Right hindlimb (tissue), 1 donor: ENCODE measurements at regions not wholly inside any gene's neighbourhood (a gene's known extent, or its start where the extent isn't known, plus 50 kb on each side); places are given as distances from the start of the nearest gene placed in this dataset.
A peak's percentile ranks its signal among the peaks of the same experiment; 100 is the strongest.

Source experiments
- DNase-seq: peaks from one replicate; pipeline ENCODE4 v3.0.0-alpha.2; 2018

DNA sequence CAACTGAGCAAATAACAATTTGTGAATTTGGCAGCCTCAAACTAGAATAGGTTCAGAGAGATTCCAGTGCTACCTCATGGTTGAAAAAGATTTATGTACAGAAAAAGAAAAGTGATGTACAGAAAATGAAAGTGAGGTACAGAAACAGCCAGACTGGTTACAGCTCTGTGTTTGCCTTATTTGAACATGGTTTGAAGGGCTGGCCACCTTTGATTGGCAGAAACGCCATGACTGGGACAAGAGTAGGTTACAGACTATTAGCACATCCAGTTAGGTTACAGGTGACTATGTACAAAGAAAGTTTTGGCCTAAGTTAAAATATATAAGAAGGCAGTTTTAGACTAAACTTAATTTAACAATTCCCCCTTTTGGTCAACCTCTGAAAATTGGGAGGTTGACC lies 309.4 kb downstream of the BTG1 start:
- DNase-seq, result no peak

DNA sequence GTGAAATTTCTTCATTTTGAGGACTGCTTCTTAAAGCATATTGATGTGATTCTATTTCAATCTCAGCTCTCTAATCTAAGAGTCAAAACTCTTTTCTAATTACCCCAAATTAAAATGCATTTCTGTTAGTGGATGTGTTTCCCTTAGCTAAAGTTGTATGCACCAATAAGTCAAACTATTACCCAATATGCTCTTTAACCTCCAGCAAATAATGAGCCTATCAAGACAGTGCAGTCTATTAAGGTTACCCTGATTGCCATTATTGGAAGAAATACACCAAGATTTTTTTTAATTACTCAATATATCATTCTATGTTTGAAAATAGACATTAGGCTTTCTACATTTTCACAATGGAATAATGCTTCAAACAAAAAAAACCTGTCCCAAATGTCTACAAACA lies 310.0 kb downstream of the BTG1 start:
- DNase-seq, result no peak

GRCh38 chr12:91833780-91834359 lies 311.8 kb downstream of the BTG1 start:
- DNase-seq, result no peak

- DNase-seq, result no peak
Measured at GRCh38 chr12:91825999-91826398, 319.6 kb downstream of the BTG1 start.

- no peak for DNase-seq
Measured at GRCh38 chr12:91824991-91825390, 320.7 kb downstream of the BTG1 start.

DNA sequence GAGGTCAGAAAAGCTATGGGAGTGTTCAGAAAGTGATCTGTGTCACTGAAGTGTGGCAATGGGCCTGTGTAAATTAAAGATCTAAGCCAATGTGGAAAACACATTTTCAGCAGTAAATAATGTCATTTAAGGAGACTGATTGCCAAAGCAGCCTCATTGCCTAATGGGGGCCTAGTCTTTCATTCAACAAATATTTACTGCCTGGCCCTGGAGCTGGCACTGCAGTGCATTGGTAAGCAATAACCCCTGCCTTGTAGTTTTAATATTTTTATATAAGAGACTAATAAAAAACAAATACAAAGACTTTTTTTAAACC lies 326.6 kb downstream of the BTG1 start:
- no peak for DNase-seq

GRCh38 chr12:91818227-91819131 lies 327.2 kb downstream of the BTG1 start:
- DNase-seq, result no peak

- DNase-seq, result no peak
Measured at GRCh38 chr12:91817517-91817916, 328.1 kb downstream of the BTG1 start.

- no peak for DNase-seq
Measured at GRCh38 chr12:91813701-91814100, 331.9 kb downstream of the BTG1 start.

DNA sequence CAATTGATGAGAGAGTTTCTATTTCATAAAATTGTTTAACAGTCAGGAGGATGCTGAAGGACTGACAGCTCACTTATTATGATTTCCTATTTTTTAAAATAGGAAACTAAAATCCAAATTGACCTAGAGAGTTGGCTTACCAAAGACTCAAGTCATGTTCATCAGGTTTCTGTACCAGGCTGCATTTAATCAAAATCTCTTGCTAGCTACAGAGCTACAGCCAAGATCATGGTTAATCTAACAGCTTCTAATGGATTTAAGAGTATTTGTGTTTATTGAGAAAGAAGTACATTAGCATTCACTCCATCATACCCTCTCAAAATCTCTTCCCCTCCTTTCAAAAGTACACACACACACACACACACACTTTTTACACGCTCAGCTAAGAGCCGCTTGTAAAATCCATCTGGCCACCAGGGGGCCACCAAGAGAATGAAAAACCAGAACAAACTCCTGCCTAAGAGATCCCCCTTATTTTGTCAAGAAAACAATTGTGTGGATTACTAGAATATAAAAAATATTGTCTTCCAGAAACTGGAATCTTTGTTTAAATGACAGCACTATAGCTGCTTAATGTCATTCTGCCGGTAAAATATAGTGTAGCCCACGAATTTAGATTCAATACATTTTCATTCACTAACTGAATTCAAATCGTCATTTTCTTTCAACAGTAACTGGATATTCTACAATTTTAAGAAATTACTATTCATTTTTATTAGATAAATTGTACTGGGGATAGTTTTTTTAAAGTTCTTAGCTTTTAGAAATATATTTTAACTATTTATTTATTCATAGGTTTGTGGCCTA lies 334.0 kb downstream of the BTG1 start:
- peak; percentile 66 for DNase-seq

- no peak for DNase-seq
Measured at GRCh38 chr12:91810531-91811451, 334.9 kb downstream of the BTG1 start.

- no peak for DNase-seq
Measured at GRCh38 chr12:91810077-91810476, 335.6 kb downstream of the BTG1 start.

GRCh38 chr12:91805031-91805430 lies 340.6 kb downstream of the BTG1 start:
- DNase-seq, result no peak

DNA sequence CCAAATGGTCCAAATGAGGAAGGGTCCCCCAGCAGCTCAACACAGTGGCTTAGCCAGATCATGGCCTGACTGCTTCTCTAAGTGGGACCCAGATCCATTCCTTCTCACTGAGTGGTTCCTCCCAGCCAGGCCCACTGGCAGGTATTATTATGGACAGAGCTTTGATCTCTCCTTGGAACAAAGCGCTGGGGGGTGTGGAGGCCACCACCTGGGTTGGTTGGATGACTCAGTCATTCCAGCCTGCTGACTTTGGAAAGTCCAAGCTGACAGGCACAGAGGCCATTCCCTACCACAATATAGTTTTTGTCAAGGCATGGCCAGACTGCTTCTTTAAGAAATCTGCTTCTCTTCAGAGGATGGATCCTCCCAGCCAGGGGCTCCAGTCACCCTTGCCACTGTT lies 341.1 kb downstream of the BTG1 start:
- no peak for DNase-seq

DNA sequence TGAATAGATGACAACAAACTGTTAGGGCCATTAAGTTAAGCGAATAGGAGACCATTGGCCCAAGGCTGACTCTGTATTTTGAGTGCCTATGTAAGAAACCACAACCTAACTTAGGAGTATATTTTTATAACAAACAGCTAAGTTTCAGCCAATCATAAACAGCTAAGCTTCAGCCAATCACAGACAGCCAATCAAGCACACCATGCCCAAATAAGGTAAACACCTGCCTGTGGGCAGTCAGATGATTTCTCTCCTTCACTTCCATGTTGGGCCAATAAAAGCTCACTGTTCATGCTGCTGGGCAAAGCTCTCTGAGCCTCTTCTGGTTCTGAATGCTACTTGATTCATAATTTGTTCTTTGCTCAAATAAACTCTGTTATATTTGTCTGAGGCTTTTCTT lies 344.6 kb downstream of the BTG1 start:
- no peak for DNase-seq

- no peak for DNase-seq
Measured at GRCh38 chr12:91793676-91794075, 352.0 kb downstream of the BTG1 start.

DNA sequence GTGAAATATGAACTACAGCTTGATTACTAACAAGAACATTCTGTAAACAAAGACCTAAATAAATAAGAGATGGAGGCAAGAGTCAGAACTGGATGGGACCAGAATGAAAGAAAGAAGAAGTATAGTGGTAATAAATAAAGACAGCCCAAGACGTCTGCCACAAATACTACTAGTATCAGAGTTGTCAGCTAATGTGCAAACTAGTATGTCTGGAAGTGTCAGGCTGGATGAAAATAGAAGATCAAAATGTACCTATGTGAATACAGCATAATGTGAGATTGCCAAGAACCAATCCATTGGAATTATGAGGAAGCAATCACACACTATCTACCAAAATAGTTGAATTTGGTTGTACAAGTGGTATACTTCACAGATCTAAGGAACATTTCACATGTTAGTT lies 353.0 kb downstream of the BTG1 start:
- no peak for DNase-seq

GRCh38 chr12:91786499-91787272 lies 359.0 kb downstream of the BTG1 start:
- DNase-seq, result no peak

GRCh38 chr12:91785655-91786498 lies 359.8 kb downstream of the BTG1 start:
- DNase-seq, result no peak

DNA sequence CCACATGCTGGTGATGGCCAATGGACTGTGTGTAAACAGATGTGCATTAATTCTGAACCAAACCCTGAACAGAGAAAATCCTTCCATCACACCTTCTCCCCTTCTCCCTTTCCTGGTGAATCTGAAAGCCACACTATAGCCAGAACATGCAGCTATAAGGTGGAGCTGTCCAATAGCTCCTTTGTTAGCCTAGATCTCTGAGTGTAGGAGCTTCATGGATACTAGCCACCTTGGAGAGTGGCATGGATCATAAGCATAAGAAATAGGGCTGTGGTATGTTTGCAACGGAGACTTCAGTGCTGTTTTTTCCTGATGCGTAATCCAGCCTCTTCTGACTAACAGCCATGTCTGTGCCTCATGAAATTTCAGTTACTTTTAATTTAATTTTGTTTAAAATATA lies 364.5 kb downstream of the BTG1 start:
- DNase-seq, result no peak

DNA sequence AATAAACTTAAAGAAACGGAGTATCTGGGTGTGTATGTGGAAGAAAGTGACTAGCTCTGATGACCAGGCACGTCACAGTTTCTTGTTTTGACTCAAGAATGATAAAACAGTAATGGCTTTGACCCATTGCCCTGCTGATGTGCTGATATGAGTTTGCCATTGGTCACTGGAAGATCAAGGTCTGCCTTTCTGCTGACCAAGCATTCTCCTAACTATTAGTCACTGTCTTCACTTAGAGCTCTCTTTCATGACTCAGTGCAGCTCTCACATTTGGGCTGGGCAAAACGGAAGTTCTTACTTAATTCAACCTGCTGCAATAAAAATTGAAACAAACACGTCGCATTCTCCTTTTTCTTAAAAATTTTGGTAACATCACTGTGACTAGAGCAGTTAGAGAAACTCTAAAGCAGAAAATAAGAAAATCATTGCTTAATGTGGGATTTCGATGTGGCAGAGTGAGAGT lies 366.7 kb downstream of the BTG1 start:
- DNase-seq, result no peak
